K562 (cell line): ENCODE measurements at regions not wholly inside any gene's neighbourhood (a gene's known extent, or its start where the extent isn't known, plus 50 kb on each side); places are given as distances from the start of the nearest gene placed in this dataset.

ENCODE experiments used
- ATAC-seq: fragments of 200-7000 bp; cut with Tn5 transposase; 3 replicates; pipeline ENCODE4 v1.9.1; 2020; ENCODE audit warnings: moderate library complexity
- BruUV-seq: library from RNA; stranded (reverse); fragments of 400-500 nt; replicated peaks from 2 replicates; lab custom pipeline; 2021; lab: Mats Ljungman, UMichigan
- CTCF ChIA-PET: fragments of 300-600 bp; formaldehyde crosslinking; extraction: SDS; loops from one replicate; lab custom pipeline; 2021; ENCODE audit warnings: low intra/inter-chr PET ratio; lab: Yijun Ruan, JAX
- POLR2A ChIA-PET: fragments of 300-600, 350-650 bp; sonication (Branson Sonifier 250); formaldehyde crosslinking; extraction: SDS; loops from one replicate; lab custom pipeline; 2021; ENCODE audit warnings: antibody characterized with exemption, inconsistent platforms; lab: Yijun Ruan, JAX
- DNase-seq, 4 experiments: peaks; one replicate each; pipeline versions ENCODE4 v3.0.0 to v3.0.0-alpha.2; 2011 to 2018; ENCODE audit warnings: low spot score in 3 of 4, mixed read lengths in 3 of 4; ENCODE audit errors: extremely low read depth in 1 of 4
- FAIRE-seq: peaks from 2 replicates; lab custom pipeline; 2011; peaks lifted over from hg19 to GRCh38; lab: Jason Lieb, UNC
- H2AFZ ChIP-seq: 2 replicates; pipeline ENCODE4 v1.6.0; 2011; ENCODE audit warnings: low read depth, low read length, control low read depth, inconsistent platforms
- H3K27ac ChIP-seq: fragments of 200-600 bp; 3 replicates; pipeline ENCODE4 v1.8.0; 2011; ENCODE audit warnings: low read depth, mild to moderate bottlenecking, control low read depth, inconsistent platforms, low read length, moderate library complexity, mixed read lengths; ENCODE audit errors: extremely low read depth
- H3K27me3 ChIP-seq, 2 experiments: fragments of 300-600 bp in 1 of 2; 2 replicates in 1 of 2; 3 replicates in 1 of 2; pipeline versions ENCODE4 v1.6.0 to v1.8.0; 2011; ENCODE audit warnings: inconsistent platforms in 2 of 2, low read length in 2 of 2, mild to moderate bottlenecking in 1 of 2, mixed read lengths in 1 of 2, moderate library complexity in 1 of 2; ENCODE audit not compliant: control insufficient read depth in 2 of 2, insufficient read depth in 2 of 2
- H3K36me3 ChIP-seq: fragments of 300-600 bp; 3 replicates; pipeline ENCODE4 v1.8.0; 2011; ENCODE audit warnings: mild to moderate bottlenecking, low read length, inconsistent platforms; ENCODE audit not compliant: control insufficient read depth, insufficient read depth
- H3K4me1 ChIP-seq, 2 experiments: fragments of 200-600 bp in 1 of 2; replicated peaks in 1 of 2; 2 replicates in 1 of 2; 3 replicates in 1 of 2; pipeline versions ENCODE4 v1.5.1 to v1.8.0; 2011; ENCODE audit warnings: inconsistent platforms in 2 of 2, low read length in 2 of 2, mild to moderate bottlenecking in 1 of 2, mixed read lengths in 1 of 2, moderate library complexity in 1 of 2; ENCODE audit not compliant: control insufficient read depth in 2 of 2, insufficient read depth in 2 of 2
- H3K4me2 ChIP-seq: 2 replicates; pipeline ENCODE4 v1.6.1; 2011; ENCODE audit warnings: low read length, control low read depth, inconsistent platforms, mixed read lengths; ENCODE audit not compliant: insufficient read depth
- H3K4me3 ChIP-seq: fragments of 200-600 bp; sonication (generic), shearing (Covaris generic); 2 replicates; pipeline ENCODE4 v1.5.1; 2016; ENCODE audit warnings: control low read depth, inconsistent platforms
- H3K79me2 ChIP-seq: fragments of 200-600 bp; 3 replicates; pipeline ENCODE4 v1.8.0; 2011; ENCODE audit warnings: low read length, inconsistent platforms; ENCODE audit not compliant: control insufficient read depth, insufficient read depth
- H3K9ac ChIP-seq, 2 experiments: 2 replicates each; pipeline versions ENCODE4 v1.6.0 to v1.6.1; 2011; ENCODE audit warnings: low read depth in 2 of 2, low read length in 2 of 2, control low read depth in 1 of 2, inconsistent platforms in 1 of 2, mild to moderate bottlenecking in 1 of 2, mixed read lengths in 1 of 2; ENCODE audit not compliant: insufficient read depth in 1 of 2
- H3K9me1 ChIP-seq: one replicate; pipeline ENCODE4 v1.6.0; 2011; ENCODE audit warnings: inconsistent platforms, mild to moderate bottlenecking, low read length, moderate library complexity; ENCODE audit not compliant: control insufficient read depth, insufficient read depth
- H3K9me3 ChIP-seq: replicated peaks from 2 replicates; pipeline ENCODE4 v1.5.1; 2011; ENCODE audit warnings: low read depth, low read length, inconsistent platforms; ENCODE audit not compliant: control insufficient read depth, insufficient read depth
- H4K20me1 ChIP-seq: replicated peaks from 2 replicates; pipeline ENCODE4 v1.6.1; 2011; ENCODE audit warnings: low read length, inconsistent platforms, mixed read lengths; ENCODE audit not compliant: control insufficient read depth, insufficient read depth
- HDAC3 ChIP-seq: fragments of 450-650 bp; IDR thresholded peaks from 2 replicates; pipeline ENCODE4 v1.6.1; 2018; ENCODE audit warnings: borderline replicate concordance, mild to moderate bottlenecking, moderate library complexity; ENCODE audit not compliant: partially characterized antibody
- HNRNPUL1 ChIP-seq: fragments of 200-400 bp; formaldehyde crosslinking; IDR thresholded peaks from 2 replicates; pipeline ENCODE4 v1.6.1; 2017; ENCODE audit warnings: low read length
- NFE2 ChIP-seq: IDR thresholded peaks from 2 replicates; pipeline ENCODE4 v1.6.1; 2014; ENCODE audit warnings: antibody characterized with exemption, low read depth
- SOX6 ChIP-seq: fragments of 450-650 bp; IDR thresholded peaks from 2 replicates; pipeline ENCODE4 v1.6.1; 2014; ENCODE audit warnings: mild to moderate bottlenecking
- TGIF2 ChIP-seq: sonication (generic); formaldehyde crosslinking; IDR thresholded peaks from 2 replicates; pipeline ENCODE4 v1.8.1; 2022; ENCODE audit warnings: mild to moderate bottlenecking, missing genetic modification reagents, moderate library complexity
- ZNF124 ChIP-seq: sonication (generic); formaldehyde crosslinking; IDR thresholded peaks from 2 replicates; pipeline ENCODE4 v1.8.1; 2022; ENCODE audit warnings: missing genetic modification reagents
- WGBS: fragments of 100-300 bp; shearing (Covaris generic); methylation state at CpG from one replicate; pipeline ENCODE4 v1.1.6; 2016; ENCODE audit warnings: low coverage, mixed read lengths; ENCODE audit not compliant: insufficient coverage; ENCODE audit errors: missing lambda C conversion rate; 5-methylcytosine and 5-hydroxymethylcytosine counted together
- in situ Hi-C: fragments of 300-500 bp; cut with MboI; formaldehyde crosslinking; loops from 4 replicates; pipeline ENCODE4 v1.15.0; 2018; ENCODE audit warnings: inconsistent platforms, mixed read lengths
- intact Hi-C: fragments of 100-400 bp; cut with micrococcal nuclease; formaldehyde crosslinking; loops from 2 replicates; pipeline ENCODE4 v1.14.2; 2022
- TF ChIP-seq, protein P1 (sequence below): sonication (generic); formaldehyde crosslinking; IDR thresholded peaks from 2 replicates; pipeline ENCODE4 v1.8.1; 2022; ENCODE audit warnings: missing genetic modification reagents

DNA sequence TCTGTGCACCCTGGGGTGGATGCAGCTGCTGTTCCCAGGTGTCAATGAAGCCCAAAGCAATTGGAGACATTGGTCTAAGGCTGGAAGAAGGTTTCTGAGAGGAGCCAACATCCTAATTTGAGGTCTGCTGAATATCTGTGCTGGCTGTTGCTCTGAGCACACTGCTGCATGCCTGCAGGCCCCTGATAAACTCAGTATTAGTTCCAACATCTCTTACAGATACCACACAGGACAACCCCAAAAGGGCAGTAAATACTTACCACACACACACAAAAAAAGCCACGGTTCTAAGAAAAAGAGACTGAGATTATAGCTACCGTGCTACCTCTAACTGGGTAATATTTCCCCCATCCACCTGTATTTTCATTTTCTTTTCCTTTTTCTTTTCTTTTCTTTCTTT, 164.3 kb upstream of the SOX4 start:
- no TSS peak for BruUV-seq
- TF ChIP-seq NFE2 (no peak), TGIF2 (no peak), HNRNPUL1 (no peak), ZNF124 (CRISPR knock-in tag) (no peak), SOX6 (no peak), HDAC3 (no peak)
- TF ChIP-seq, protein P1, sequence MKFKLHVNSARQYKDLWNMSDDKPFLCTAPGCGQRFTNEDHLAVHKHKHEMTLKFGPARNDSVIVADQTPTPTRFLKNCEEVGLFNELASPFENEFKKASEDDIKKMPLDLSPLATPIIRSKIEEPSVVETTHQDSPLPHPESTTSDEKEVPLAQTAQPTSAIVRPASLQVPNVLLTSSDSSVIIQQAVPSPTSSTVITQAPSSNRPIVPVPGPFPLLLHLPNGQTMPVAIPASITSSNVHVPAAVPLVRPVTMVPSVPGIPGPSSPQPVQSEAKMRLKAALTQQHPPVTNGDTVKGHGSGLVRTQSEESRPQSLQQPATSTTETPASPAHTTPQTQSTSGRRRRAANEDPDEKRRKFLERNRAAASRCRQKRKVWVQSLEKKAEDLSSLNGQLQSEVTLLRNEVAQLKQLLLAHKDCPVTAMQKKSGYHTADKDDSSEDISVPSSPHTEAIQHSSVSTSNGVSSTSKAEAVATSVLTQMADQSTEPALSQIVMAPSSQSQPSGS, result no peak
- TF ChIP-seq, all 486 proteins: peak for 0
- FAIRE-seq (no peak), ATAC-seq (no peak), DNase-seq (no peak)
- H3K79me2 ChIP-seq, result no peaks in the 10 kb centered on the region
- no peaks in the 10 kb centered on the region for H3K9me1 ChIP-seq
- no peak overlapping the region for H3K9ac ChIP-seq
- intact Hi-C loops (no loop called here), in situ Hi-C loops (no loop called here)
- POLR2A ChIA-PET, result no interaction called here
- no peaks in the 10 kb centered on the region for H4K20me1 ChIP-seq
- H3K36me3 ChIP-seq, result no peaks in the 10 kb centered on the region
- H2AFZ ChIP-seq, result no peak overlapping the region
- no peak overlapping the region for H3K4me2 ChIP-seq
- WGBS, result 0% methylated on average over 2 of the region's 2 CpGs
- H3K27ac ChIP-seq, result no peak overlapping the region
- CTCF ChIA-PET, result no interaction called here
- no peak overlapping the region for H3K4me3 ChIP-seq
- no peaks in the 10 kb centered on the region for H3K4me1 ChIP-seq
- H3K9me3 ChIP-seq, result no peaks in the 10 kb centered on the region
- peaks cover 0 to 15% of the 10 kb centered on the region in 2 experiments; a peak in 2 of 5 replicates for H3K27me3 ChIP-seq
